Astrocyte (in vitro differentiated cells and primary cell): ENCODE measurements at regions not wholly inside any gene's neighbourhood (a gene's known extent, or its start where the extent isn't known, plus 50 kb on each side); places are given as distances from the start of the nearest gene placed in this dataset.

Experiments
- CTCF ChIP-seq: IDR thresholded peaks from 2 replicates; pipeline ENCODE4 v1.5.1; 2011; ENCODE audit warnings: low read depth, mild to moderate bottlenecking, inconsistent platforms, low read length, moderate library complexity; ENCODE audit not compliant: insufficient read depth
- EZH2 ChIP-seq: IDR thresholded peaks from 2 replicates; pipeline ENCODE4 v1.6.1; 2012; ENCODE audit warnings: mild to moderate bottlenecking, low read length, inconsistent platforms; ENCODE audit not compliant: insufficient read depth

GRCh38 chr10:62540389-62540788, 166.2 kb downstream of the ZNF365 start:
- TF ChIP-seq CTCF (no peak), EZH2 (no peak)
